ENCODE measurements at regions not wholly inside any gene's neighbourhood (a gene's known extent, or its start where the extent isn't known, plus 50 kb on each side); places are given as distances from the start of the nearest gene placed in this dataset.

DNA sequence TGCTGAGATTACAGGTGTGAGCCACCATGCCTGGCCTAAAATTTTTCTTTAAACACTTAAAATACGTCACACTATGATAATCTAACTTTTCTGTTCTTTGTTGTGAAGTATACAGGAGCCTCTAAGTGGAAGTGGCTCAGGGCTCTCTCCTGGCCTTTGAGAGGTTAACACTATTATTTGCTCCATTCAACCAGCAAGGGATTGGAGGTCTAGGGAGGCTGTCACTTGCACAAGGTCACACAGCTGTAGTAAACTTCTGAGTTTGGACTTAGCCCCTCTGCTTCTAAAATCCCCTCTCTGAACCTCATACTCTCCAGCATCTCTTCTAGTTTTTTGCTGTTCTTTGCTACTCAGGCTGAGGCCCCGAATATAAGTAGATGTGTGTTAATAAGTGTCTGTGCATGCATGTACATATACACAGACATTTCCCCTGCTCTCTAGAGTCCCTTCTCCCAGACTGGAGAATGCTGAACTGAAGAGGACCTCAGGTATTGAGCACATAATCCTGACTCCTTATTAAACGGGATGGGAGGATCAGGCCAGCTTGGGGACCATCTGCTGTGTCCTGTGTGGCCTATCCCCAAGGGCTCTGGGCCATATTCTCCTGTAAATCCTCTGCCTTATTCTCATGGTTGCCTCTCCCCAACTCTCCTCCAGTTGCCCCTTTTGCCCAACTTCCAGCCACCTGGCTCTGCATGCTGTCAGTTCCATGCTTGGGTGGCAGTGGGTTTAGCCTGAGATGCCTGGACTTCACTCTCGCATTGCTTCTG, 87.0 kb upstream of the SPRY4 start:
- TF ChIP-seq REST (IDR thresholded peaks at IDR 0.05; ENCODE audit: insufficient read depth in 1 of 2, low read depth in 2 of 2, low read length in 2 of 2) = no peak
- no peak for TF ChIP-seq POLR2AphosphoS5 (IDR thresholded peaks at IDR 0.05; ENCODE audit: low read depth, low read length)
- TF ChIP-seq FOXP2 (optimal IDR thresholded peaks at IDR 0.05; ENCODE audit: borderline replicate concordance, extremely low read depth, extremely low read length, insufficient read depth) = no peak
- no peak for TF ChIP-seq TAF1 (IDR thresholded peaks at IDR 0.05; ENCODE audit: borderline replicate concordance, insufficient read depth, low read length)
- TF ChIP-seq SIN3A (IDR thresholded peaks at IDR 0.05; ENCODE audit: borderline replicate concordance, insufficient read depth, low read length) = no peak

DNA sequence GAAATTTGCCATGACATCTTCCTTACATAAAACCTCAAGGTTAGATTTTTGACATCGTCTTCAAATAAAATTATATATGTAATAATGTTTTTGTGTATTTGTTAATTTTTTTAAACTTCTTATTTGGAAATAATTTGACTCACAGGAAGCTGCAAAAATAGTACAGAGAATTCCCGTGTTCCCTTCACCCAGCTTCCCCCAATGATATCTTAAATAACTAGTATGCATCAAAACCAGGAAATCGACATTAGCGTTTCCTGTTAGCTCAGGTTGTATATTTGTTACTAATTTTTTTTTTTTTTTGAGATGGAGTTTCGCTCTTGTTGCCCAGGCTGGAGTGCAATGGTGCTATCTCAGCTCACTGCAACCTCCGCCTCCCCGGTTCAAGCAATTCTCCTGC, 86.3 kb upstream of the SPRY4 start:
- TF ChIP-seq REST (IDR thresholded peaks at IDR 0.05; ENCODE audit: insufficient read depth in 1 of 2, low read depth in 2 of 2, low read length in 2 of 2) (no peak), FOXP2 (optimal IDR thresholded peaks at IDR 0.05; ENCODE audit: borderline replicate concordance, extremely low read depth, extremely low read length, insufficient read depth) (no peak), SIN3A (IDR thresholded peaks at IDR 0.05; ENCODE audit: borderline replicate concordance, insufficient read depth, low read length) (no peak), TAF1 (IDR thresholded peaks at IDR 0.05; ENCODE audit: borderline replicate concordance, insufficient read depth, low read length) (no peak), POLR2AphosphoS5 (IDR thresholded peaks at IDR 0.05; ENCODE audit: low read depth, low read length) (no peak)

- TF ChIP-seq SIN3A (IDR thresholded peaks at IDR 0.05; ENCODE audit: borderline replicate concordance, insufficient read depth, low read length) (no peak), POLR2AphosphoS5 (IDR thresholded peaks at IDR 0.05; ENCODE audit: low read depth, low read length) (no peak), REST (IDR thresholded peaks at IDR 0.05; ENCODE audit: insufficient read depth in 1 of 2, low read depth in 2 of 2, low read length in 2 of 2) (no peak), TAF1 (IDR thresholded peaks at IDR 0.05; ENCODE audit: borderline replicate concordance, insufficient read depth, low read length) (no peak), FOXP2 (optimal IDR thresholded peaks at IDR 0.05; ENCODE audit: borderline replicate concordance, extremely low read depth, extremely low read length, insufficient read depth) (no peak)
Observed at GRCh38 chr5:142408981-142409481, 84.2 kb upstream of the SPRY4 start.

- no peak for TF ChIP-seq TAF1 (IDR thresholded peaks at IDR 0.05; ENCODE audit: borderline replicate concordance, insufficient read depth, low read length)
- no peak for TF ChIP-seq POLR2AphosphoS5 (IDR thresholded peaks at IDR 0.05; ENCODE audit: low read depth, low read length)
- TF ChIP-seq REST (IDR thresholded peaks at IDR 0.05; ENCODE audit: insufficient read depth in 1 of 2, low read depth in 2 of 2, low read length in 2 of 2) = no peak
- TF ChIP-seq SIN3A (IDR thresholded peaks at IDR 0.05; ENCODE audit: borderline replicate concordance, insufficient read depth, low read length) = no peak
- TF ChIP-seq FOXP2 (optimal IDR thresholded peaks at IDR 0.05; ENCODE audit: borderline replicate concordance, extremely low read depth, extremely low read length, insufficient read depth) = no peak
Observed at GRCh38 chr5:142408536-142408935, 83.7 kb upstream of the SPRY4 start.

Data from PFSK-1 (cell line).